Lower leg skin (tissue), 3 donors: ENCODE measurements at regions not wholly inside any gene's neighbourhood (a gene's known extent, or its start where the extent isn't known, plus 50 kb on each side); places are given as distances from the start of the nearest gene placed in this dataset.

Experiments
- CTCF ChIP-seq, 3 donors: fragments of 450-650 bp; IDR thresholded peaks; one replicate each; pipeline ENCODE4 v1.5.1; 2016; ENCODE audit warnings: antibody characterized with exemption in 3 of 3, mild to moderate bottlenecking in 3 of 3, moderate library complexity in 2 of 3
- POLR2A ChIP-seq, 2 donors: fragments of 450-650 bp; IDR thresholded peaks; one replicate each; pipeline ENCODE4 v1.6.1; 2016 to 2017; ENCODE audit warnings: antibody characterized with exemption in 2 of 2, mild to moderate bottlenecking in 1 of 2, moderate library complexity in 1 of 2

DNA sequence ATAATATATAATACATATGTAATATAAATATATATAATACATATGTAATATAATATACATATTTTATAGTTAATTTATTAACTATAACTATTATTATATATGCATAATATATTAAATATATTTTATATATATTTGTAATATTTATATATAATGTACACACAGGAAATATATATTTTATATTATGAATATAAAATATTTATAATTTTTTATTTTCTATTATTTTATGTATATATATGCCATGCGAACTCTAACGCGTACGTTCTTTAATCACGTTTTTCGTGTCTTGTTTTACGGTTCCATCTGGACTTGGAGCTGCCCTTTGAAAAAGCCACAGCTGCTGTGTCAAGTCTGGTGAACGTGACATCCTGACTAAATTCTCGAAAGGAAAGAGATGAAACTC, 332.1 kb downstream of the ASMT start:
- TF ChIP-seq CTCF (IDR thresholded peaks at IDR 0.05) (no peak), POLR2A (IDR thresholded peaks at IDR 0.05) (no peak)
